NCI-H146 (cell line): ENCODE measurements at regions not wholly inside any gene's neighbourhood (a gene's known extent, or its start where the extent isn't known, plus 50 kb on each side); places are given as distances from the start of the nearest gene placed in this dataset.
"Not testable (repeated sequence)": the region's sequence is repeated elsewhere in the genome, so short reads cannot be mapped to it uniquely, and the experiment has no call there.

ENCODE experiments used
- DNase-seq: peaks from one replicate; lab custom pipeline; 2025; lab: John Stamatoyannopoulos, UW

GRCh38 chr6:8177721-8178120 lies 75.4 kb upstream of the EEF1E1 start:
- no peak for DNase-seq

- no peak for DNase-seq
These were observed 72.9 kb upstream of the EEF1E1 start for GRCh38 chr6:8175046-8175777.

GRCh38 chr6:8174571-8174970 lies 72.2 kb upstream of the EEF1E1 start:
- no peak for DNase-seq

- DNase-seq: peak; percentile 4
These were observed 70.2 kb upstream of the EEF1E1 start for GRCh38 chr6:8172530-8172929.

GRCh38 chr6:8170754-8171153 lies 68.4 kb upstream of the EEF1E1 start:
- no peak for DNase-seq

- no peak for DNase-seq
These were observed 67.9 kb upstream of the EEF1E1 start for GRCh38 chr6:8170245-8170644.

- DNase-seq: peak; percentile 28
These were observed 63.8 kb upstream of the EEF1E1 start for GRCh38 chr6:8166156-8166555.

- DNase-seq: not testable (repeated sequence)
These were observed 62.7 kb upstream of the EEF1E1 start for GRCh38 chr6:8165008-8165407.

GRCh38 chr6:8164281-8164680 lies 61.9 kb upstream of the EEF1E1 start:
- DNase-seq: not testable (repeated sequence)

GRCh38 chr6:8159966-8160365 lies 57.6 kb upstream of the EEF1E1 start:
- DNase-seq: no peak

GRCh38 chr6:8157839-8158238 lies 55.5 kb upstream of the EEF1E1 start:
- no peak for DNase-seq

- DNase-seq: no peak
These were observed 53.1 kb upstream of the EEF1E1 start for GRCh38 chr6:8155259-8156012.
